ENCODE measurements at regions not wholly inside any gene's neighbourhood (a gene's known extent, or its start where the extent isn't known, plus 50 kb on each side); places are given as distances from the start of the nearest gene placed in this dataset.

DNA sequence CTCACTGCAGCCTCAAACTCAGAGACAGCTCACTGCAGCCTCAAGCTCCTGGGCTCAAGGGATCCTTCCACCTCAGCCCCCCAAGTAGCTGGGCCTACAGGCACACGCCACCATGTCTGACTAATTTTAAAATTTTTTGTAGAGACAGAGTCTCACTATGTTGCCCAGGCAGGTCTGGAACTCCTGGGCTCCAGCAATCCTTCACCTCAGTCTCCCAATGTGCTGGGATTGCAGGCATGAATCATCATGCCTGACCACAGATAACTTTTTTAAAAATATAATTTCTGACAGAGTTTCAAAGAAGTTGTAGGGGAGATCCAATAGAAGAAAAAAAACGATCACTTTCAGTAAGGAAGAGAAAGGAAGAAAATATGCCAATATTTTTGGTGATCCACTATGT lies 189.7 kb upstream of the CDKN3 start:
- DNase-seq (ENCODE audit: low read depth): no peak
- TF ChIP-seq, protein P1, sequence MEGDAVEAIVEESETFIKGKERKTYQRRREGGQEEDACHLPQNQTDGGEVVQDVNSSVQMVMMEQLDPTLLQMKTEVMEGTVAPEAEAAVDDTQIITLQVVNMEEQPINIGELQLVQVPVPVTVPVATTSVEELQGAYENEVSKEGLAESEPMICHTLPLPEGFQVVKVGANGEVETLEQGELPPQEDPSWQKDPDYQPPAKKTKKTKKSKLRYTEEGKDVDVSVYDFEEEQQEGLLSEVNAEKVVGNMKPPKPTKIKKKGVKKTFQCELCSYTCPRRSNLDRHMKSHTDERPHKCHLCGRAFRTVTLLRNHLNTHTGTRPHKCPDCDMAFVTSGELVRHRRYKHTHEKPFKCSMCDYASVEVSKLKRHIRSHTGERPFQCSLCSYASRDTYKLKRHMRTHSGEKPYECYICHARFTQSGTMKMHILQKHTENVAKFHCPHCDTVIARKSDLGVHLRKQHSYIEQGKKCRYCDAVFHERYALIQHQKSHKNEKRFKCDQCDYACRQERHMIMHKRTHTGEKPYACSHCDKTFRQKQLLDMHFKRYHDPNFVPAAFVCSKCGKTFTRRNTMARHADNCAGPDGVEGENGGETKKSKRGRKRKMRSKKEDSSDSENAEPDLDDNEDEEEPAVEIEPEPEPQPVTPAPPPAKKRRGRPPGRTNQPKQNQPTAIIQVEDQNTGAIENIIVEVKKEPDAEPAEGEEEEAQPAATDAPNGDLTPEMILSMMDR (IDR thresholded peaks at IDR 0.05; ENCODE audit: control insufficient read depth, insufficient read depth, low read depth, low read length, missing control alignments): no peak
- no peak overlapping the region for H3K4me3 ChIP-seq (ENCODE audit: control insufficient read depth, low read depth, low read length)

DNA sequence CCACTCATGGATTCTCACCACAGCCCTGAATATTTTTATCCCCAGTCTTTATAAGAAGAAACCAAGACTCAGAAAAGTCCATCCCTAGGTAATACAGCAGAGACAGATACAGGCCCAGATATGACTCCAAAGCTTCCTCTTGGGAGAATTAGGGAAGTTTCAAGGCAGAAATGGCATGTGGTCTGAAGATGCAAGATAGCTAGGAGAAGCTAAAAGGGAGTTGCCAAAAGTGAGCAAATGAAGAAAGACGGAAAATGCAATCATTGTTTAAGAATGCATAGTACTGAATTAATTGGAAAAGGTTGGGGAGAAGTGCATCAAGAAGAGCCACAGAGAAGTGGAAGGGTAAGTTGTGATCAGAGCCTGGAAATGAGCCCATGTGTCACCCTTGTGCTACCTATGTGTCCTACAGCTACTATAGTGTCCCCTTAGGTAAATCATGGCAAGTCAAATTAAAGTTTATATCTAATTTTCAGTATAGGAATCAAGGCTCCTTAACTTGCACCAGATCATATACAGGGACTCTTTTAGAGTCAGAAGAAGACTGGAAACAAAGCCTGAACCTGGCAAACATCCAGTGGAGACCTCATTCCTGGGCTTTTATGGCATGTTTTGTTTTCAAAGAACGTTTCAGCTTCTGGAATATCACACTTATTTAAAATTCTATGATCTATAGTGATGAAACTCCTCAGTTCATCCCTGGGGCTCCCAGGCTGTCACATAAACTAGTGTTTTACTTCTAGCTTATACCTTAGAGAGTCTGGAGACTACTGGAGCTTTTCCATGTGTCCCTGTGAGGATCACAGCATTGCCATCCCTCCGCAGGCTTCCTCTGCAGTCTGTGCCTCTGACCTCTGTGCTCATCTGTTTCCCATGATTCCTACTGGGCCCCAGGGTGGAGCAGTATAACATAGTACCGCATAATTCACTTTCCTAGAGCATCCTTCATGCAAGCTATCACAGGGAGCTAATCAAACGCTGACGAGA lies 189.0 kb upstream of the CDKN3 start:
- TF ChIP-seq, protein P1 (IDR thresholded peaks at IDR 0.05; ENCODE audit: control insufficient read depth, insufficient read depth, low read depth, low read length, missing control alignments): no peak
- no peak overlapping the region for H3K4me3 ChIP-seq (ENCODE audit: control insufficient read depth, low read depth, low read length)
- DNase-seq (ENCODE audit: low read depth): no peak

DNA sequence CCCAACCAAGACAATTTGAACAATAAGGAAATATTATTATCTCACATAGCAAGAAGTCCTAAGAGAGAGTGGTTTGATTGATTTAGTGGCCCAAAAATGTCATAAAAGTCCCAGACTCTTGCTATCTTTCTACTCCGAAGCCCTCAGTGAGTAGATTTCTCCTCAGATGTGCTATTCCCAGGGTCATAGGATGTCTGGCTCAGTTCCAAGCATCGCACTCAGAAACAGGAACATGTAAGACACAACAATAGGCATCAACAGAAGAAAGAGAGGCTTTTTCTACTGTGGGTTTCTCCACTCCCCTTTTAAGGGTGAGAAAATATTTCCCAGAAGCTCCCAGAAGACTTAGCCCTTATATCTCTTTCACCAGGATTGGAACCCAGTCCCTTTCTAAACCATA lies 188.1 kb upstream of the CDKN3 start:
- TF ChIP-seq, protein P1 (IDR thresholded peaks at IDR 0.05; ENCODE audit: control insufficient read depth, insufficient read depth, low read depth, low read length, missing control alignments): no peak
- H3K4me3 ChIP-seq (ENCODE audit: control insufficient read depth, low read depth, low read length): no peak overlapping the region

DNA sequence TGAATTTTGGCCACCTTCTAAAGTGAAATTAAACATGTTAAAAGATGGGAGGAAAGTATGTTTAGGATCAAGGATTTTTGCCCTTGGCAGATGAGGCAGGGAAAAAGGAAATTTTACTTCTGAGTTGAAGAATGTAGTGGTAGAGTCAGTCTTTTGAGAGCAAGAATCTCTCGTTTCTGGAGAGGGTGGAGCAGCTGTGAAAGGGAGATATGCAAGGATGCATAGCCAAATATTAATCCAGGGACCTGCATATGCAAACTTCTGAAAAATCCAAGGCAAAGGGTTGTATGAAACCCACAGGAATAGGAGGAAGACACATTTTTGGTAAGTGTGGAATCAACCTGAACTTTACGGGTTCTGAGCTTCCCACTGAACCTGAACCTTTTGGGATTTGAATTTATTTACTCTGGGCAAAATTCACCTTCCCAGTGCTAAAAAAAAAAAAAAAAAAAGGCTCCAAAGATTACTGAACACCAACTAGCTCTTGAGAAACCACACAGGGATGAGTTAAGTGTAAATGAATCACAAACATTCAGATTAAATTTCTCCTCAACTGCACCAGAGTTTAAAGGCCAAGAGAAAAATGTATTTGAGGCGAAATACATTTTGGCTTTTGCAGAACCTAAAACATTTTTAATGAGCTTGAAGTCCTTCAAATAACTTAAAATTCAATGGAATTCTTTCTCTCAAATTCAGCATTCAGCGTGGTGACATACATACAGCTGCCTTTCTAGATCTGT lies 187.1 kb upstream of the CDKN3 start:
- TF ChIP-seq, protein P1 (IDR thresholded peaks at IDR 0.05; ENCODE audit: control insufficient read depth, insufficient read depth, low read depth, low read length, missing control alignments): no peak
- no peak overlapping the region for H3K4me3 ChIP-seq (ENCODE audit: control insufficient read depth, low read depth, low read length)
- no peak for DNase-seq (ENCODE audit: low read depth)

More for the DNA sequence above, 188.1 kb upstream of the CDKN3 start:
- DNase-seq (ENCODE audit: low read depth): no peak

DNA sequence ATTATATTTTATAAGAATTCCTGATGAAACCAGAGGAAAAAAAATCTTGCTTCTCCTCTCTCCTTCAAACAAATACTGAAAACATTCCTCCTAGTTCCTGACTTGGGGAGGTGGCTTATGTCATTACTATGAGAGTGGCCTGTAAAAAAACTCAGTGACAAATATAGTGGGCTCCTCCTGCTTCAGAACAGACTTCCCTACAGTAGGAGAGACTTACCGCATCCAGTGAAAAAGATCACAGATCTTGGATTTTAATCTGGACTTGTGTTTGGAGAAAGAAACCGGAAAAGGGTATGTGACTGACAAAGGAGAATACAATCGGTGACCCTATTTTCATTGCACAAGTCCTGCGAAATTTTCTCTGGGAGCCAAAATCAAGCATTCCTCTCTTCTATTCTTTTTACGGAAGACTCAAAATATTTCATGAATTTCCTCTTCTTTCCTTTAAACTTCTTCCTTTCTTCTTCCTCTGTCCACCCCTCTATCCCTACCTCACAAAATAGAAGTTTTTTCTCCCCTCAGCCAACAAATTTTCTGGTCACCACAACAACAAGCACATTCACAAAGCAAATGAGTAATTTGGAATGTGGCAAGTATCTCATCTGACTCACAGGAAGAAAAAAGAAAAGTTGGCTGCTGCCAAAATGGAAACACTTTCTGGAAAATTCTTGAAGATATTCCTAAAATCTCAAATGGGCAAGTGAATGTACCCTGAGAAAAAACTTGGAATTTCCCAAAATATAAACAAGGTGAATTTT lies 185.1 kb upstream of the CDKN3 start:
- H3K4me3 ChIP-seq (ENCODE audit: control insufficient read depth, low read depth, low read length): no peak overlapping the region
- TF ChIP-seq, protein P1 (IDR thresholded peaks at IDR 0.05; ENCODE audit: control insufficient read depth, insufficient read depth, low read depth, low read length, missing control alignments): no peak
- DNase-seq (ENCODE audit: low read depth): peak; percentile 60

DNA sequence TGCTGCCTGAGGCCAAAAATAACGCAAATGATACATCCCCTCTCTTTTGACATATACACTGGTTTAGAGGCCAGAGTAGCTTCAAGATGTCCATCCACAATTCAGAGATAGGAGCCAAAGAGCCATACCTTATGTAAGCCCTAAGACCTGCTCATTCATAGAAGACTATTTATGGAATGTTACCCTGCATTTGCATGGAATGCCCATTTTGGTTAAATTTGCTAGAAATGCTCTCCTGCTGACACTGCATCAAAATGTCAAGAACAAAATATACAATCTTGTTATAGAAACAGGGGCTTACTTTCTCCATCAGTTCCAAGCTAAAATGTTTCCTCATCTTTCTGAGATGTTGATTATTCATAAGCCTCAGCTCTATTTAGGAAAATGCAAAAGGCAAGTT lies 183.3 kb upstream of the CDKN3 start:
- H3K4me3 ChIP-seq (ENCODE audit: control insufficient read depth, low read depth, low read length): no peak overlapping the region
- TF ChIP-seq, protein P1 (IDR thresholded peaks at IDR 0.05; ENCODE audit: control insufficient read depth, insufficient read depth, low read depth, low read length, missing control alignments): no peak
- DNase-seq (ENCODE audit: low read depth): no peak

Data from AG09309 (cell line).